Liver (tissue), 8 donors: ENCODE measurements at regions not wholly inside any gene's neighbourhood (a gene's known extent, or its start where the extent isn't known, plus 50 kb on each side); places are given as distances from the start of the nearest gene placed in this dataset.

Experiments
- DNase-seq: peaks from one replicate; pipeline ENCODE4 v3.0.0-alpha.2; 2017; ENCODE audit warnings: low spot score
- H3K27ac ChIP-seq, 2 donors: one replicate each; pipeline ENCODE4 v1.7.0; 2013; ENCODE audit warnings: inconsistent platforms in 2 of 2, low read length in 2 of 2, control low read depth in 1 of 2, low read depth in 1 of 2, mild to moderate bottlenecking in 1 of 2
- H3K27me3 ChIP-seq, 4 donors: one replicate each; pipeline versions ENCODE4 v1.6.1 to v1.7.0; 2013; ENCODE audit warnings: low read length in 3 of 4, inconsistent platforms in 1 of 4, mild to moderate bottlenecking in 1 of 4, moderate library complexity in 1 of 4; ENCODE audit not compliant: control insufficient read depth in 4 of 4, insufficient read depth in 4 of 4
- H3K36me3 ChIP-seq, 4 donors: one replicate each; pipeline versions ENCODE4 v1.6.1 to v1.7.0; 2013; ENCODE audit warnings: low read length in 3 of 4, mild to moderate bottlenecking in 3 of 4, low read depth in 1 of 4, moderate library complexity in 1 of 4; ENCODE audit not compliant: control insufficient read depth in 4 of 4, insufficient read depth in 3 of 4
- H3K4me1 ChIP-seq, 4 donors: one replicate each; pipeline versions ENCODE4 v1.6.1 to v1.7.0; 2013; ENCODE audit warnings: low read length in 3 of 4, mild to moderate bottlenecking in 3 of 4, moderate library complexity in 1 of 4; ENCODE audit not compliant: control insufficient read depth in 4 of 4, insufficient read depth in 4 of 4
- H3K4me3 ChIP-seq, 3 donors: one replicate each; pipeline versions ENCODE4 v1.6.1 to v1.7.0; 2013; ENCODE audit warnings: low read length in 3 of 3, control low read depth in 1 of 3, low read depth in 1 of 3, mild to moderate bottlenecking in 1 of 3
- H3K9ac ChIP-seq, 2 donors: one replicate each; pipeline ENCODE4 v1.7.0; 2013; ENCODE audit warnings: low read length in 2 of 2, mild to moderate bottlenecking in 2 of 2, moderate library complexity in 2 of 2, control low read depth in 1 of 2, low read depth in 1 of 2
- H3K9me3 ChIP-seq, 4 donors: one replicate each; pipeline versions ENCODE4 v1.6.1 to v1.7.0; 2013; ENCODE audit warnings: low read length in 3 of 4; ENCODE audit not compliant: control insufficient read depth in 4 of 4
- ATF3 ChIP-seq: IDR thresholded peaks from 2 replicates; pipeline ENCODE4 v1.6.1; 2016; ENCODE audit warnings: antibody characterized with exemption
- EGR1 ChIP-seq, 2 donors: IDR thresholded peaks; 2 replicates each; pipeline ENCODE4 v1.6.1; 2016 to 2018; ENCODE audit warnings: antibody characterized with exemption in 2 of 2, low read depth in 2 of 2
- FOXA1 ChIP-seq: IDR thresholded peaks from 2 replicates; pipeline ENCODE4 v1.6.1; 2016; ENCODE audit warnings: antibody characterized with exemption
- FOXA2 ChIP-seq: IDR thresholded peaks from 2 replicates; pipeline ENCODE4 v1.6.1; 2016; ENCODE audit warnings: antibody characterized with exemption
- GABPA ChIP-seq, 2 donors: IDR thresholded peaks in 1 of 2; conservative IDR thresholded peaks in 1 of 2; 2 replicates each; pipeline ENCODE4 v1.6.1; 2016; ENCODE audit warnings: antibody characterized with exemption in 2 of 2, mild to moderate bottlenecking in 1 of 2, moderate library complexity in 1 of 2
- HNF4G ChIP-seq: IDR thresholded peaks from 2 replicates; pipeline ENCODE4 v1.6.1; 2016; ENCODE audit warnings: antibody characterized with exemption
- JUND ChIP-seq, 2 donors: IDR thresholded peaks; 2 replicates each; pipeline ENCODE4 v1.6.1; 2016; ENCODE audit warnings: antibody characterized with exemption in 2 of 2
- MAX ChIP-seq: IDR thresholded peaks from 2 replicates; pipeline ENCODE4 v1.6.1; 2016; ENCODE audit warnings: antibody characterized with exemption
- NR2F2 ChIP-seq: IDR thresholded peaks from 2 replicates; pipeline ENCODE4 v1.6.1; 2016; ENCODE audit warnings: antibody characterized with exemption
- RAD21 ChIP-seq, 2 donors: IDR thresholded peaks; 2 replicates each; pipeline ENCODE4 v1.6.1; 2016; ENCODE audit warnings: antibody characterized with exemption in 2 of 2, mild to moderate bottlenecking in 2 of 2
- RXRA ChIP-seq, 2 donors: IDR thresholded peaks; 2 replicates each; pipeline ENCODE4 v1.6.1; 2017 to 2018; ENCODE audit warnings: antibody characterized with exemption in 2 of 2, mild to moderate bottlenecking in 1 of 2
- TAF1 ChIP-seq: conservative IDR thresholded peaks from 2 replicates; pipeline ENCODE4 v1.6.1; 2016; ENCODE audit warnings: antibody characterized with exemption, mild to moderate bottlenecking
- YY1 ChIP-seq: IDR thresholded peaks from 2 replicates; pipeline ENCODE4 v1.6.1; 2016; ENCODE audit warnings: antibody characterized with exemption, mild to moderate bottlenecking
- ZBTB33 ChIP-seq: IDR thresholded peaks from 2 replicates; pipeline ENCODE4 v1.6.1; 2016; ENCODE audit warnings: antibody characterized with exemption
- WGBS: extraction: QIAGEN DNeasy Blood & Tissue Kit; methylation state at CpG from one replicate; pipeline ENCODE4 v1.1.7; 2013; 5-methylcytosine and 5-hydroxymethylcytosine counted together
- TF ChIP-seq, protein P1 (sequence below): fragments of 150-350 bp; IDR thresholded peaks from 2 replicates; pipeline ENCODE4 v1.5.1; 2017; ENCODE audit warnings: improper control_type of control experiment, low read depth, low read length; ENCODE audit not compliant: missing input control
- TF ChIP-seq, protein P2 (sequence below): IDR thresholded peaks from 2 replicates; pipeline ENCODE4 v1.6.1; 2016; ENCODE audit warnings: antibody characterized with exemption, mild to moderate bottlenecking
- donor health status: healthy.
- donor health status: healthy.
- donor health status: healthy.
- donor health status: healthy.
- donor health status: healthy.

DNA sequence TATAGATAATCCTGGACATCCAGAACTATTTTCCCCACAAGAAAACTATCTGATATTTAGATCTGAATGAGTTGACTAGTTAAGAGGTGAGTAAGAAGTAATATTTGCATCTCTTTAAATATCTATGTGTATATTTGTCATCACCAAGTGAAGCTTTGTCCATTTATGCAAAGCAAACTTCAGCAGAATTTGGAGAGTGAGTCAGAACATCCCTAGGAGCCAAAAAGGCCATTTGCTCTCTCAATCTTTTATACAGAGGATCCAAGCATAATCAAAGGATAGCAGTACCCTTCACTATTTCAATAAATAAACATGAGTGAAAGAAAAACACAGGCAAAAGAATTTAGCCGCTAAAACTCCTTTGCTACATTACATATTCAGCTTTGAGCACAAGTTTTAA lies 454.4 kb downstream of the NR2F1-AS1 start:
- Histone ChIP-seq H3K4me3 (no peak overlapping the region), H3K9ac (no peak overlapping the region), H3K27ac (no peak overlapping the region), H3K9me3 (no peaks in the 10 kb centered on the region), H3K36me3 (no peaks in the 10 kb centered on the region), H3K4me1 (no peaks in the 10 kb centered on the region), H3K27me3 (no peaks in the 10 kb centered on the region)
- no peak for DNase-seq
- 89% methylated on average over 1 of the region's 1 CpG for WGBS
- TF ChIP-seq FOXA1, result no peak
- no peak for TF ChIP-seq EGR1 (IDR thresholded peaks at IDR 0.05; ENCODE audit: low read depth in 2 of 2)
- TF ChIP-seq GABPA (IDR thresholded peaks at IDR 0.05 in 1 of 2, conservative IDR thresholded peaks at IDR 0.05 in 1 of 2), result no peak
- TF ChIP-seq, protein P1, sequence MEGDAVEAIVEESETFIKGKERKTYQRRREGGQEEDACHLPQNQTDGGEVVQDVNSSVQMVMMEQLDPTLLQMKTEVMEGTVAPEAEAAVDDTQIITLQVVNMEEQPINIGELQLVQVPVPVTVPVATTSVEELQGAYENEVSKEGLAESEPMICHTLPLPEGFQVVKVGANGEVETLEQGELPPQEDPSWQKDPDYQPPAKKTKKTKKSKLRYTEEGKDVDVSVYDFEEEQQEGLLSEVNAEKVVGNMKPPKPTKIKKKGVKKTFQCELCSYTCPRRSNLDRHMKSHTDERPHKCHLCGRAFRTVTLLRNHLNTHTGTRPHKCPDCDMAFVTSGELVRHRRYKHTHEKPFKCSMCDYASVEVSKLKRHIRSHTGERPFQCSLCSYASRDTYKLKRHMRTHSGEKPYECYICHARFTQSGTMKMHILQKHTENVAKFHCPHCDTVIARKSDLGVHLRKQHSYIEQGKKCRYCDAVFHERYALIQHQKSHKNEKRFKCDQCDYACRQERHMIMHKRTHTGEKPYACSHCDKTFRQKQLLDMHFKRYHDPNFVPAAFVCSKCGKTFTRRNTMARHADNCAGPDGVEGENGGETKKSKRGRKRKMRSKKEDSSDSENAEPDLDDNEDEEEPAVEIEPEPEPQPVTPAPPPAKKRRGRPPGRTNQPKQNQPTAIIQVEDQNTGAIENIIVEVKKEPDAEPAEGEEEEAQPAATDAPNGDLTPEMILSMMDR, result no peak
- TF ChIP-seq, protein P2, sequence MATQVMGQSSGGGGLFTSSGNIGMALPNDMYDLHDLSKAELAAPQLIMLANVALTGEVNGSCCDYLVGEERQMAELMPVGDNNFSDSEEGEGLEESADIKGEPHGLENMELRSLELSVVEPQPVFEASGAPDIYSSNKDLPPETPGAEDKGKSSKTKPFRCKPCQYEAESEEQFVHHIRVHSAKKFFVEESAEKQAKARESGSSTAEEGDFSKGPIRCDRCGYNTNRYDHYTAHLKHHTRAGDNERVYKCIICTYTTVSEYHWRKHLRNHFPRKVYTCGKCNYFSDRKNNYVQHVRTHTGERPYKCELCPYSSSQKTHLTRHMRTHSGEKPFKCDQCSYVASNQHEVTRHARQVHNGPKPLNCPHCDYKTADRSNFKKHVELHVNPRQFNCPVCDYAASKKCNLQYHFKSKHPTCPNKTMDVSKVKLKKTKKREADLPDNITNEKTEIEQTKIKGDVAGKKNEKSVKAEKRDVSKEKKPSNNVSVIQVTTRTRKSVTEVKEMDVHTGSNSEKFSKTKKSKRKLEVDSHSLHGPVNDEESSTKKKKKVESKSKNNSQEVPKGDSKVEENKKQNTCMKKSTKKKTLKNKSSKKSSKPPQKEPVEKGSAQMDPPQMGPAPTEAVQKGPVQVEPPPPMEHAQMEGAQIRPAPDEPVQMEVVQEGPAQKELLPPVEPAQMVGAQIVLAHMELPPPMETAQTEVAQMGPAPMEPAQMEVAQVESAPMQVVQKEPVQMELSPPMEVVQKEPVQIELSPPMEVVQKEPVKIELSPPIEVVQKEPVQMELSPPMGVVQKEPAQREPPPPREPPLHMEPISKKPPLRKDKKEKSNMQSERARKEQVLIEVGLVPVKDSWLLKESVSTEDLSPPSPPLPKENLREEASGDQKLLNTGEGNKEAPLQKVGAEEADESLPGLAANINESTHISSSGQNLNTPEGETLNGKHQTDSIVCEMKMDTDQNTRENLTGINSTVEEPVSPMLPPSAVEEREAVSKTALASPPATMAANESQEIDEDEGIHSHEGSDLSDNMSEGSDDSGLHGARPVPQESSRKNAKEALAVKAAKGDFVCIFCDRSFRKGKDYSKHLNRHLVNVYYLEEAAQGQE, result no peak
- TF ChIP-seq HNF4G, result no peak
- TF ChIP-seq YY1, result no peak
- TF ChIP-seq NR2F2, result no peak
- no peak for TF ChIP-seq RXRA (IDR thresholded peaks at IDR 0.05)
- TF ChIP-seq TAF1, result no peak
- TF ChIP-seq FOXA2, result no peak
- TF ChIP-seq RAD21 (IDR thresholded peaks at IDR 0.05), result no peak
- no peak for TF ChIP-seq MAX
- no peak for TF ChIP-seq JUND (IDR thresholded peaks at IDR 0.05)
- TF ChIP-seq ZBTB33, result no peak
- no peak for TF ChIP-seq ATF3

GRCh38 chr5:93123127-93123526 lies 457.9 kb downstream of the NR2F1-AS1 start:
- no peak for DNase-seq

More at GRCh38 chr5:93123127-93123526, 457.9 kb downstream of the NR2F1-AS1 start:
- Histone ChIP-seq H3K9ac (no peak overlapping the region), H3K4me1 (no peaks in the 10 kb centered on the region), H3K27ac (no peak overlapping the region), H3K36me3 (no peaks in the 10 kb centered on the region), H3K9me3 (no peaks in the 10 kb centered on the region), H3K4me3 (no peak overlapping the region), H3K27me3 (no peaks in the 10 kb centered on the region)
- no peak for TF ChIP-seq TAF1
- TF ChIP-seq RAD21 (IDR thresholded peaks at IDR 0.05), result no peak
- TF ChIP-seq FOXA1, result no peak
- TF ChIP-seq EGR1 (IDR thresholded peaks at IDR 0.05; ENCODE audit: low read depth in 2 of 2), result no peak
- TF ChIP-seq ZBTB33, result no peak
- no peak for TF ChIP-seq RXRA (IDR thresholded peaks at IDR 0.05)
- TF ChIP-seq, protein P1, result no peak
- TF ChIP-seq FOXA2, result no peak
